Adrenal gland (tissue), 5 donors: ENCODE measurements at regions not wholly inside any gene's neighbourhood (a gene's known extent, or its start where the extent isn't known, plus 50 kb on each side); places are given as distances from the start of the nearest gene placed in this dataset.
"Not testable (repeated sequence)": the region's sequence is repeated elsewhere in the genome, so short reads cannot be mapped to it uniquely, and the experiment has no call there.

Experiments used
- POLR2A ChIP-seq, 2 donors: fragments of 450-650 bp; IDR thresholded peaks; one replicate each; pipeline ENCODE4 v1.6.1; 2017; ENCODE audit warnings: antibody characterized with exemption in 2 of 2, mild to moderate bottlenecking in 2 of 2, moderate library complexity in 1 of 2
- TF ChIP-seq, protein P1 (sequence below), 6 experiments: fragments of 450-650 bp in 4 of 6; fragments of 200-600 bp in 2 of 6; sonication (generic) in 1 of 6; IDR thresholded peaks; 1 replicate in 5 of 6; 2 replicates in 1 of 6; pipeline versions ENCODE4 v1.5.1 to v1.8.0; 2016 to 2021; ENCODE audit warnings: antibody characterized with exemption in 6 of 6, mild to moderate bottlenecking in 2 of 6, moderate library complexity in 1 of 6
- donor health status: DM: no; HTN: no; CAD: no.

DNA sequence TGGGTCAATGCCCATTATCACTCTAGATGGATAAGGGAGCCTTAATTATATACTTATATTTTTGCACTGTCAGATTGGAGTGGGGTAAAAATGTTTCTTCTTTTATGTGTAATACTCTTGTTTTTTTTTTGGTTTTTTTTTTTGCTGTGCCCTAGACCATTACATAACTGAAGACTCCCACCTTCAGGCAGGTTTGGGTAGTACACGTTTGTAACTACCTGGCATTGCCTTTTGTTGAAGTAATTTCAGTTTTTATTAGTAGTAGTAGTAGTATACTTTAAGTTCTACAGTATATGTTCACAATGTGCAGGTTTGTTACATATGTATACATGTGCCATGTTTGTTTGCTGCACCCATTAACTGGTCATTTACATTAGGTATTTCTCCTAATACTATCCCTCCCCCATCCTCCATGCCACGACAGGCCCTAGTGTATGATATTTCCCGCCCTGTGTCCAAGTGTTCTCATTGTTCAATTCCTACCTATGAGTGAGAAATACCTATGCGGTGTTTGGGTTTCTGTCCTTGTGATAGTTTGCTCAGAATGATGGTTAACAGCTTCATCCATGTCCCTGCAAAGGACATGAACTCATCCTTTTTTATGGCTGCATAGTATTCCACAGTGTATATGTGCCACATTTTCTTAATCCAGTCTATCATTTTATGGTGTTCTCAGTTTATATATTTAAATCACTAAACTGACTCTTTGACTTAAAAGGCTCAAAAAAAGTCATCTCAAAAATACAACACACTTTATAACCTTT lies 109.2 kb upstream of the FBXO28 start:
- TF ChIP-seq, protein P1, sequence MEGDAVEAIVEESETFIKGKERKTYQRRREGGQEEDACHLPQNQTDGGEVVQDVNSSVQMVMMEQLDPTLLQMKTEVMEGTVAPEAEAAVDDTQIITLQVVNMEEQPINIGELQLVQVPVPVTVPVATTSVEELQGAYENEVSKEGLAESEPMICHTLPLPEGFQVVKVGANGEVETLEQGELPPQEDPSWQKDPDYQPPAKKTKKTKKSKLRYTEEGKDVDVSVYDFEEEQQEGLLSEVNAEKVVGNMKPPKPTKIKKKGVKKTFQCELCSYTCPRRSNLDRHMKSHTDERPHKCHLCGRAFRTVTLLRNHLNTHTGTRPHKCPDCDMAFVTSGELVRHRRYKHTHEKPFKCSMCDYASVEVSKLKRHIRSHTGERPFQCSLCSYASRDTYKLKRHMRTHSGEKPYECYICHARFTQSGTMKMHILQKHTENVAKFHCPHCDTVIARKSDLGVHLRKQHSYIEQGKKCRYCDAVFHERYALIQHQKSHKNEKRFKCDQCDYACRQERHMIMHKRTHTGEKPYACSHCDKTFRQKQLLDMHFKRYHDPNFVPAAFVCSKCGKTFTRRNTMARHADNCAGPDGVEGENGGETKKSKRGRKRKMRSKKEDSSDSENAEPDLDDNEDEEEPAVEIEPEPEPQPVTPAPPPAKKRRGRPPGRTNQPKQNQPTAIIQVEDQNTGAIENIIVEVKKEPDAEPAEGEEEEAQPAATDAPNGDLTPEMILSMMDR (IDR thresholded peaks at IDR 0.05): peak in 4 of 6 experiments; percentile 6 to 37 (median 19)
- TF ChIP-seq POLR2A (IDR thresholded peaks at IDR 0.05): not testable (repeated sequence)
